Kidney epithelial cell (primary cell): ENCODE measurements at regions not wholly inside any gene's neighbourhood (a gene's known extent, or its start where the extent isn't known, plus 50 kb on each side); places are given as distances from the start of the nearest gene placed in this dataset.

Experiments used
- DNase-seq: peaks from one replicate; pipeline ENCODE4 v3.0.0-alpha.2; 2010; ENCODE audit warnings: low read depth
- H3K27me3 ChIP-seq: 2 replicates; pipeline ENCODE4 v1.6.0; 2011; ENCODE audit warnings: low read length; ENCODE audit not compliant: control insufficient read depth, insufficient read depth
- H3K36me3 ChIP-seq: 2 replicates; pipeline ENCODE4 v1.5.1; 2011; ENCODE audit warnings: low read length; ENCODE audit not compliant: control insufficient read depth, insufficient read depth
- H3K4me3 ChIP-seq: 2 replicates; pipeline ENCODE4 v1.5.1; 2011; ENCODE audit warnings: low read depth, mild to moderate bottlenecking, control low read depth, low read length
- CTCF ChIP-seq: IDR thresholded peaks from 2 replicates; pipeline ENCODE4 v1.5.1; 2011; ENCODE audit warnings: mild to moderate bottlenecking, moderate library complexity, low read length, control low read depth, inconsistent platforms; ENCODE audit not compliant: insufficient read depth, poor library complexity, severe bottlenecking

GRCh38 chr1:82646888-82647287 lies 846.2 kb downstream of the ADGRL2 start:
- DNase-seq = no peak
- Histone ChIP-seq H3K36me3 (no peaks in the 10 kb centered on the region), H3K4me3 (no peak overlapping the region), H3K27me3 (no peaks in the 10 kb centered on the region)
- TF ChIP-seq CTCF = no peak

- no peak overlapping the region for H3K4me3 ChIP-seq
- no peak for TF ChIP-seq CTCF
- H3K36me3 ChIP-seq = no peaks in the 10 kb centered on the region
- no peaks in the 10 kb centered on the region for H3K27me3 ChIP-seq
- no peak for DNase-seq
Observed at GRCh38 chr1:82646336-82646735, 845.6 kb downstream of the ADGRL2 start.

GRCh38 chr1:82644186-82644915 lies 843.6 kb downstream of the ADGRL2 start:
- no peaks in the 10 kb centered on the region for H3K36me3 ChIP-seq
- H3K4me3 ChIP-seq = no peak overlapping the region
- no peaks in the 10 kb centered on the region for H3K27me3 ChIP-seq
- TF ChIP-seq CTCF = no peak
- DNase-seq = no peak

- H3K4me3 ChIP-seq = no peak overlapping the region
- TF ChIP-seq CTCF = no peak
- no peak for DNase-seq
- H3K27me3 ChIP-seq = no peaks in the 10 kb centered on the region
- H3K36me3 ChIP-seq = no peaks in the 10 kb centered on the region
Observed at GRCh38 chr1:82640352-82640751, 839.6 kb downstream of the ADGRL2 start.

GRCh38 chr1:82634266-82634665 lies 833.5 kb downstream of the ADGRL2 start:
- no peak for DNase-seq
- Histone ChIP-seq H3K4me3 (no peak overlapping the region), H3K36me3 (no peaks in the 10 kb centered on the region), H3K27me3 (no peaks in the 10 kb centered on the region)
- no peak for TF ChIP-seq CTCF

- H3K4me3 ChIP-seq = no peak overlapping the region
- no peaks in the 10 kb centered on the region for H3K36me3 ChIP-seq
- no peak for TF ChIP-seq CTCF
- DNase-seq = no peak
- H3K27me3 ChIP-seq = no peaks in the 10 kb centered on the region
Observed at GRCh38 chr1:82632155-82632554, 831.4 kb downstream of the ADGRL2 start.
